NOMO-1 (cell line): ENCODE measurements at regions not wholly inside any gene's neighbourhood (a gene's known extent, or its start where the extent isn't known, plus 50 kb on each side); places are given as distances from the start of the nearest gene placed in this dataset.
"Not testable (repeated sequence)": the region's sequence is repeated elsewhere in the genome, so short reads cannot be mapped to it uniquely, and the experiment has no call there.

Experiments used
- DNase-seq, 2 experiments: peaks; one replicate each; lab custom pipeline; 2025; ENCODE audit not compliant: unreplicated experiment in 2 of 2; lab: John Stamatoyannopoulos, UW

GRCh38 chr15:28789401-28790114 is 58.9 kb downstream of the GOLGA6L7 start:
- DNase-seq, result peak; percentile 50 to 53

- not testable (repeated sequence) for DNase-seq
Observed at GRCh38 chr15:28788649-28789400, 59.6 kb downstream of the GOLGA6L7 start.

GRCh38 chr15:28788176-28788575 is 60.3 kb downstream of the GOLGA6L7 start:
- not testable (repeated sequence) for DNase-seq

- peak; percentile 65 to 82 for DNase-seq
Observed at GRCh38 chr15:28786521-28786920, 61.9 kb downstream of the GOLGA6L7 start.

- DNase-seq, result not testable (repeated sequence)
Observed at GRCh38 chr15:28784347-28785163, 63.9 kb downstream of the GOLGA6L7 start.

DNA sequence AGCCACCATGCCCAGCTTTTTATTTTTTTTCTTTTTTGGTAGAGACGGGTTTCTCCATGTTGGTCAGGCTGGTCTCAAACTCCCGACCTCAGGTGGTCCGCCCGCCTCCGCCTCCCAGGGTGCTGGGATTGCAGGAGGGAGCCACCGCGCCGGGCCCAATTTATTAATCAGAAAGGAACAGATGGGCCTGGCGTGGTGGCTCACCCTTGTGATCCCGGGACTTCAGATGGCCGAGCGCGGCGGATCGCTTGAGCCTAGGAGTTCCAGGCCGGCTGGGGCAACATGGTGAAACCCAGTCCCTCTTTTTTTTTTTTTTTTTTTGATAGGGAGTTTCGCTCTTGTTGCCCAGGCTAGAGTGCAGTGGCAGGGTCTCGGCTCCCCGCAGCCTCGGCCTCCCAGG is 64.6 kb downstream of the GOLGA6L7 start:
- DNase-seq, result no peak

- no peak for DNase-seq
Observed at GRCh38 chr15:28783466-28783865, 65.0 kb downstream of the GOLGA6L7 start.

GRCh38 chr15:28778397-28778796 is 66.2 kb upstream of the GOLGA8M start:
- DNase-seq, result not testable (repeated sequence)

DNA sequence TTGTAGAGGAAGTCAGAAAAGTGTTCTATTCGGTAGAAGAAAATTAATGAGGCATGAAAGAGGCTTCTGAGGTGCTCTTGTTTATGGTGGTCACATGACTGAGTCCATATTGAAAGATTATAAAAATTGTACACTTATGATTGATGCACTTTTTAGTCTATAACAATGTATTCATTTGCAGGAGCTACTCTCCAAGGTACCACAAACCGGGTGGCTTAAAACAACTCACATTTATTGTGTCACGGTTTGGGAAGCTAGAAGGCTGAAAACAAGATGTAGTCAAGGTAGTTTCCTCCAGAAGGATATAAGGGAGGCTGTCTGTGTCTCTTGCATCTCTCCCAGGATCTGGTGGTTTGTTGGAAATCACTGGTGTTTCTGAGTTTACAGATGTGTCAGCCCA is 60.6 kb upstream of the GOLGA8M start:
- DNase-seq, result not testable (repeated sequence)
